Germinal center (tissue), 1 donor: ENCODE measurements at regions not wholly inside any gene's neighbourhood (a gene's known extent, or its start where the extent isn't known, plus 50 kb on each side); places are given as distances from the start of the nearest gene placed in this dataset.

Experiments used
- DNase-seq: peaks from one replicate; pipeline ENCODE4 v3.0.0; 2012; ENCODE audit warnings: mixed read lengths, low spot score

DNA sequence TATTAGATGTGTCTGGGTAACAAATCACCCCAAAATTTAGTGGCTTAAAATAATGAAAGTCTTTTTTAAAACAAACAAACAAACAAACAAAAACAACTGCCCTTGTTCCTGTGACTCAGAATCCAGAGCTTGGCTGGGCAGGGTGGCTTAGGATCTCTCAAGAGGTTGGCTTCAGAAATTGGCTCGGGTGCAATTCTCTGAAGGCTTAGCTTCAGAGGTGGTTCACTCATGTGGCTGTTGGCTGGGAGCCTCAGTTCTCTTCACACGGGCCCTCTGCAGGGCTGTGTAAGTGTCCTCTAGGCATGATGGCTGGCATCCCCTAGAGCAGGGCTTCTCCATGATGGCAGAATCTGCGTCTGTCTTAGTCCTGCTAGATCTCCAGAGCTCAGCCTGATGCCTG, 179.9 kb upstream of the BCOR start:
- no peak for DNase-seq

- DNase-seq: no peak
Measured at GRCh38 chrX:40273356-40274050, 175.7 kb upstream of the BCOR start.

- DNase-seq: no peak
Measured at GRCh38 chrX:40272776-40273175, 175.0 kb upstream of the BCOR start.

DNA sequence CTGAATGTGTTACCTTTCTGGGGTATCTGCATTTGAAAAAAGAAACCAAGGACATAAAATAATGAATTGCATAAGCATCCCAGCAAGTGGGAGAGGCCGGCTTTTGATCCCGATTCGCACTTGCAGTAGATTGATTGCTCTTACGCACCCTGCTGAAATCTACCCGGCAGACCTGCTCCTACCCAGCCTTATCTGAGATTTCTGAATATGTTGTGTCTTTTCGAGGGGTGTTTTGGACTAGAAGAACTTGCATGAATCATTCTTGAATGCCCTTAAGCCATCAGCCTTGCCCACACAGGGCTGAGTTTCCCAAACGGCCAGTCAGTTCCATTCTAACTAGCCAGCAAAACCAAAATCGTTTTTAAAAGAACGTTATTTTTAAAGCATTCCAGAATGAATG, 174.4 kb upstream of the BCOR start:
- no peak for DNase-seq

GRCh38 chrX:40268188-40268520, 170.4 kb upstream of the BCOR start:
- no peak for DNase-seq

GRCh38 chrX:40267334-40268187, 169.8 kb upstream of the BCOR start:
- DNase-seq: no peak

DNA sequence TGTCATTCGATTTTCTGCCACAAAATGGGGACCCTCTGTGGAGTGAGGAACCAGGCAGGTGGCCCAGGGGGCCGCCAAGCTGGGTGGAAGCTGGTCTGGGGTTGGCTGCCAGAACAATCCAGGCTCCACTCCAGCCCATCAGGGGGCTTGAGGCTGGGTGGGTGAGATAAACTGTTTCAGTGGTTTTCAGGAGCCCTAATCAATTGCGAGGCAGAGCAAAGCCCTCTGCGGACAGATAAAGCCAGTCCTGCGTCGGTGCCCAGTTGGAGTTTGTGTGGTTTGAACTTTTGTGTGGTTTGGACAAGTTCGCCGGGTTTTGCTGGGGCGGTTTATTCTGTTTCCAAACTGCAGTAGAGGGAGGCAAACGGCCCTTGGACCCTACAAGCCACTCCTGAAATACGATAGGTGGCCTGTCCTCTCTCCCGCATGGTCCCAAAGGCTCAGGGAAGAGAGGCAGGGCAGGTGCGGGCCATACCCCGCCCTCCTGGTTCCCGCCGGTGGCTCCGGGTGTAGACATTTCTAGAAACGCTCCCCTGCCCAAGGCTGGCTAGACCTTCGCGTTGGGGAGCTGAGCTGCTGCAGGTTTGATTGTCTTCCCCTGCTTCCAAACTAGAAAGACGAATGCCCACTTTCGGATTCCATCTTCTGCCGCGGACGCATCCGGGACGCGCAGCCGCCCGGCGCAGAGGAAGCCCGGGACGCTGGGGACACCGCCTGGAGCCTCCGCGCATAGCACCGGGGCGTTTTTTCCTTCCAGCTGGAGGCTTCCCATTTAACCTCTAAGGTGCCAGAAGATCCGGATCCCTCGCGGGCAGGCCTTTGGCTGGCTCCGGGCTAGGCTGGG, 169.0 kb upstream of the BCOR start:
- DNase-seq: peak; percentile 35

GRCh38 chrX:40265936-40266335, 168.2 kb upstream of the BCOR start:
- no peak for DNase-seq

- DNase-seq: no peak
Measured at GRCh38 chrX:40263014-40263560, 165.3 kb upstream of the BCOR start.

GRCh38 chrX:40262157-40263013, 164.6 kb upstream of the BCOR start:
- no peak for DNase-seq

- DNase-seq: no peak
Measured at GRCh38 chrX:40261833-40262156, 164.0 kb upstream of the BCOR start.

DNA sequence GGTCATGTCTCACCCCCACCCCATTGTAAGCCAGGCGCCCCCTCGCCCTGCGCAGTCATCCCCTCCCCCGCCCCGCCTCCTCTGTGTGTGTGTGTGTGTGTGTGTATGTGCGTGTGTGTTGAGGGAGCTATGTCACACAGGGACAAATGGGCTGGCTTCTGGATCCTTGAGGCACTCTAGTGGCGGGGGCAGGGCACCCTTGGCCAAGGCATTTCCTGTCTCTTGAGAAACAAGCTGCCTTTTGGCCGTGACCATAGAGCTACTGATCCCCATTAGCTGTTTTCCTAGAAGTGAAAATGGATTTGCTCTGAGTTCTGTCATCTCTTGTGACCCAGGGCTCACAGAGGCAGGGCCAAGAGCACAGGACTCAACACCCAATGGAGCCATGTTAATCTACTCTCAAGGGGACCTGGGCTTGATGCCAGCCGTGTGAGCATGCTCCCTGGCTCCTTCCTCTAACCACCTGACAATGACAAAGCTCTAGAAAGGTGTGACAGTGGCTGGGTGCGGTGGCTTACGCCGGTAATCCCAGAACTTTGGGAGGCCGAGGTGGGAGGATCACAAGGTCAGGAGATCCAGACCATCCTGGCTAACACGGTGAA, 162.5 kb upstream of the BCOR start:
- no peak for DNase-seq

GRCh38 chrX:40258909-40259308, 161.2 kb upstream of the BCOR start:
- no peak for DNase-seq

- no peak for DNase-seq
Measured at GRCh38 chrX:40253771-40254170, 156.0 kb upstream of the BCOR start.

DNA sequence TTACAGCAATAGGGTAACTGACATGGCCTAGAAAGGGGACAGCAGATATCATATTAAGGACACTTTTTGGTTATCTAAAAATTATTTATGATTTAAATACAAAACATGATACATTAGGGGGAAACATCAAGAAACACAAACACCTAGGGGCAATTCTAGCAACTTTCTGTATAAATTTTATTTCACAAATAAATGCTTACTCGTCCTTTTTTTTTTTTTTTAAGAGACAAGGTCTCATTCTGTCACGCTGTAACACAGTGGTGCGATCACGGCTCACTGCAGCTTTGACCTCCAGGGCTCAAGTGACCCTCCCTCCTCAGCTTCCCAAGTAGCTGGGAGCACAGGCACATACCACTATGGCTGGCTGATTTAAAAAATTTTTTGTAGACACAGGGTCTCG, 151.8 kb upstream of the BCOR start:
- no peak for DNase-seq

DNA sequence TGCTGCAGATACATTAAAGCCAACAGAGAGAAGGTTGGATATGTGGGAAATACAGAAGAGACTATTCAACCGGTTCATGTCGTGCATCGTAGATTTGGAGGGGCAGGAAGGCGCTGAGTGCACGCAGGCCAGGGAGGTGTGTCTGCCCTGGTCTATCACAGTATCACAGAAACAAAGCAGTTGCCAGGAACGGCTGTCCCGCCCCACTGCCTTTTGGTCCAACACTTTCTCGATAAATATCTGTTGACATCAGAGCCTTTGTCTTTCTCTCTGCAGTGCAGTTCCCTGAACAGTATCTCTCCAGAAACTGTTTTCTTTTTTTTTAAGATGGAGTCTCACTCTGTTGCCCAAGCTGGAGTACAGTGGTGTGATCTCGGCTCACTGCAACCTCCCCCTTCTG, 151.1 kb upstream of the BCOR start:
- no peak for DNase-seq

DNA sequence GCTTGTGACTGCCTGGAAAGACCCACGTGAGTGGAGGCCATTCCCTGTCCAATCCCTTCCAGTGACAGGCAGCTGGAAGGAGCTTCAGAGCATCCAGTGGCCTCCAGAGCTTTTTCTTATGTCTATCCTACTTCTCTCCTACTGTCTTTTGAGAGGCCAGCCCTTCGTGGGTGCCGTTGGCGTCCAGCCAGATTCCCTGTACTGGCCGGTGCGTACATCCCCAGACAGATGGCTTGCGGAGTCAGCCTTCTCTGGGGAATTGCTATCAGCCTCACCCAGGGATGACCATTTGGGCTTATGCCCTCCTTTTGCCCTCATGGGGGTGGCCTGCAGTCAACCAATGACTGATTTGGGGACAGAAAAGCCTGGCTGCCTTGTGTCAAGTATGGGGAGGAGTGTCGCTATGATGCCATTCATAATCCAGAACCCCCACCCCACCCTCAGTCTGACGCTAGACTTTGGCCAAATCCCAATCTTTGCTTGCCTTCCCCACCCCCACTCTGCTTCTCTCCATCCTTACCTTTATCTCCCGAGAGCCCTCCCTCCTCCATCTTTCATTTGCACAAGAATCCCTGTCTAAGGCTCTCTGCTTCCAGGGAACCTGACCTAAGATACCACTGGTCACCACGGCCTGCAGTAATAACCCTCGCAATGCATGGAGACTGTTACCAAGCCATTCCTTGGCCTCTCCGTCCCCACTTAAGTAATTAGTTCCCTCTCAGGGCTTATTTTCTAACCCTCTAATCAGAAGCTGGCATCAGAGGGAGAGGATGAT, 150.3 kb upstream of the BCOR start:
- DNase-seq: no peak

DNA sequence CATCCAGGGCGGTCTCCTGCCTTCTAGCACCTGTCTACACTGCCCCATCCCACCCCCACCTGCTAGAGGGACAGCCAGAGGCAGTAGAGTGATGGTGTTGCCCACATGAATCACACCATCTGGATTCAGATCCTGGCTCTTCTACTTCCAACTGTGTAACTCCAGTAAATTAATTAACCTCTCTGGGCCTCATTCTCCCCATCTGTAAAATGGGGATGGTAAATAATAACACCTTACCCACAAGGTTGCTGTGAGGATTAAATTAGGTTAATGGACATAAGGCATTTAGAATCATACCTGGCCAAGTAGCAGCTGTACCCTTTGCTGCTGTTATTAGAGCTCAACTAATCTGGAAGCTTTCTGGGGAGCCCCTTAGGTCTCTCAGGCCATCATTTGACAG, 149.6 kb upstream of the BCOR start:
- no peak for DNase-seq

DNA sequence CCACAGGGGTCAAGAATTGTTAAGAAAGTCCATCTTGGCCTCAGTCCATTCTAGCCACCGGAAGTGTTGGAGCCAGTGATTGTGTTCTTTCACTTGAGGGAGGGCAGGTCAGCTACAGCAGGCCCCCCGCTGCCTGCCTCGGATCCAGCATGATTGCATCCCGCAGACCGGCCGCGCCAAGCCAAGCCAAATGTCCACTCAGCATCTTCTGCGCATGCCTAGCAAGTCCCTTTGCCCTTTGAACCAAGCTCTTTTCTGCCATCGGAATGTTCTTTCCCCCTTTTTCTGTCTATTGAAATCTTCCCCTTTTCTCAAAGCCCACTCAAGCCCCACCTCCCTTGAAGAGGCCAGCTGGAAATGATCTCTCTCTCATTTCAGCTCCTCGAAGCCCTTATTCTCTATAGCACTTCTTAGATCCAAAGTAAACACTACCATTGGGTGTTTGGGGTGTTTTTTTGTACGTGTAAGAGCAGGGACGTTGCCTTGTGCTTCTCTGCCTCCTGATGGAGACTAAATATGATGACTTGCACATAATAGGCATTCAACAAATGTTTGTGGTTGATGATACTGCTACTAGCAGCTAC, 147.8 kb upstream of the BCOR start:
- DNase-seq: no peak

- no peak for DNase-seq
Measured at GRCh38 chrX:40244980-40245379, 147.2 kb upstream of the BCOR start.
